Kasumi-1 (cell line): ENCODE measurements at regions not wholly inside any gene's neighbourhood (a gene's known extent, or its start where the extent isn't known, plus 50 kb on each side); places are given as distances from the start of the nearest gene placed in this dataset.

Experiments
- DNase-seq, 2 experiments: peaks; one replicate each; lab custom pipeline; 2025; lab: John Stamatoyannopoulos, UW

- DNase-seq, result no peak
Observed at GRCh38 chr19:16000024-16000663, 51.3 kb downstream of the OR10H4 start.

- peak; percentile 24 to 36 for DNase-seq
Observed at GRCh38 chr19:16001481-16002312, 52.9 kb downstream of the OR10H4 start.

GRCh38 chr19:16002406-16003384 is 53.9 kb downstream of the OR10H4 start:
- DNase-seq, result no peak

GRCh38 chr19:16003391-16003790 is 54.6 kb downstream of the OR10H4 start:
- DNase-seq, result no peak

GRCh38 chr19:16005925-16006324 is 57.1 kb downstream of the OR10H4 start:
- DNase-seq, result no peak

- no peak for DNase-seq
Observed at GRCh38 chr19:16012552-16012951, 63.7 kb upstream of the TPM4 start.

- no peak for DNase-seq
Observed at GRCh38 chr19:16013181-16013850, 63.0 kb upstream of the TPM4 start.

GRCh38 chr19:16013851-16014840 is 62.1 kb upstream of the TPM4 start:
- no peak for DNase-seq

GRCh38 chr19:16014923-16015804 is 61.1 kb upstream of the TPM4 start:
- no peak for DNase-seq

GRCh38 chr19:16015805-16016173 is 60.5 kb upstream of the TPM4 start:
- DNase-seq, result no peak

- no peak for DNase-seq
Observed at GRCh38 chr19:16016226-16017137, 59.8 kb upstream of the TPM4 start.

GRCh38 chr19:16017138-16017490 is 59.2 kb upstream of the TPM4 start:
- DNase-seq, result no peak

GRCh38 chr19:16018106-16018755 is 58.1 kb upstream of the TPM4 start:
- DNase-seq, result no peak

GRCh38 chr19:16018801-16019551 is 57.3 kb upstream of the TPM4 start:
- DNase-seq, result no peak

GRCh38 chr19:16019691-16020448 is 56.4 kb upstream of the TPM4 start:
- DNase-seq, result no peak

GRCh38 chr19:16021796-16022195 is 54.5 kb upstream of the TPM4 start:
- DNase-seq, result no peak

- no peak for DNase-seq
Observed at GRCh38 chr19:16022251-16022650, 54.0 kb upstream of the TPM4 start.
